ENCODE measurements at regions not wholly inside any gene's neighbourhood (a gene's known extent, or its start where the extent isn't known, plus 50 kb on each side); places are given as distances from the start of the nearest gene placed in this dataset.
A peak's percentile ranks its signal among the peaks of the same experiment; 100 is the strongest.
"Not testable (repeated sequence)": the region's sequence is repeated elsewhere in the genome, so short reads cannot be mapped to it uniquely, and the experiment has no call there.

DNA sequence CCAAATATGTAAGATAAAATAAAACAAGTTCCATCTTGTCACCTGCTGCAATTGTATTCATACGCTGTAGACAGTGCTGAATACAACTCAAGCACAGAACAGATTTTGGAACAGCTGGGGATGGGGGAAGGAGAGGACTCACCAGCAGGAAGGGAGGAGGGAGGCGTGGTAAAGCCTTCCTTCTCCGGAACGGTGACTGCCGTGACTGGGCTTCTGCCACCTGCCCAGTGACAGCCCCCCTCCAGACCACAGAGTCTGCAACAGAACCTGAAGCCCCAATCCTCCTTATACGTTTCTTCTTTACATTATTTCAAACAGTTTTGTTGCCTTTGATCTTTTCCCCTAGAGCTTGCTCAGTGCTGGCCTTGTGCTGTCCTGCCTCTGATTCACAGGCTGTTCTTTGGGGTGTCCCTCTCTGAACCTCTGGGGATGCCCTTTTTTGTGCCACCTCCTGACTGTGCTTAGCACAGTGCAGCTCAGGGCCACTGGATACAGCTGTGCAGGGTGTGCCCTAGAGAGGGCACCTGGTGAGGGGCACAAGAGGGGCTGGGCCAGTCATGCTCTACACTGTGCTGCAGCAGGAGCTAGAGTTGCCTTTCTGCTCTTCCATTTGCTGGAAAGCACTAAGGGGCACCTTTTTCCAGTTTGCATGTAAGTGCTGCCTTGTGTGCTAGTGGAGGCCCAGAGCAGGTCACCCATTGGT lies 213.0 kb downstream of the ZIC5 start:
- Histone ChIP-seq H3K9ac (ENCODE audit: low read depth, low read length) (no peak overlapping the region), H4K20me1 (ENCODE audit: insufficient read depth, low read length) (no peaks in the 10 kb centered on the region), H3K79me2 (ENCODE audit: insufficient read depth, low read length) (no peaks in the 10 kb centered on the region), H3K4me3 (ENCODE audit: low read depth in 1 of 2, low read length in 2 of 2) (no peak overlapping the region), H3K27me3 (ENCODE audit: insufficient read depth, low read length, poor library complexity) (no peaks in the 10 kb centered on the region), H3K9me3 (ENCODE audit: insufficient read depth, low read length, severe bottlenecking) (peaks cover 2% of the 10 kb centered on the region), H2AFZ (ENCODE audit: low read depth, low read length) (no peak overlapping the region), H3K4me2 (ENCODE audit: insufficient read depth, low read length) (no peak overlapping the region), H3K36me3 (ENCODE audit: insufficient read depth, low read length) (no peaks in the 10 kb centered on the region), H3K4me1 (ENCODE audit: insufficient read depth, low read length) (peaks cover 6% of the 10 kb centered on the region), H3K27ac (ENCODE audit: low read length) (no peak overlapping the region)
- peak; percentile 53 for DNase-seq
- peak; percentile 84 for ATAC-seq (ENCODE audit: insufficient read depth, low read depth)
- TF ChIP-seq, protein P1, sequence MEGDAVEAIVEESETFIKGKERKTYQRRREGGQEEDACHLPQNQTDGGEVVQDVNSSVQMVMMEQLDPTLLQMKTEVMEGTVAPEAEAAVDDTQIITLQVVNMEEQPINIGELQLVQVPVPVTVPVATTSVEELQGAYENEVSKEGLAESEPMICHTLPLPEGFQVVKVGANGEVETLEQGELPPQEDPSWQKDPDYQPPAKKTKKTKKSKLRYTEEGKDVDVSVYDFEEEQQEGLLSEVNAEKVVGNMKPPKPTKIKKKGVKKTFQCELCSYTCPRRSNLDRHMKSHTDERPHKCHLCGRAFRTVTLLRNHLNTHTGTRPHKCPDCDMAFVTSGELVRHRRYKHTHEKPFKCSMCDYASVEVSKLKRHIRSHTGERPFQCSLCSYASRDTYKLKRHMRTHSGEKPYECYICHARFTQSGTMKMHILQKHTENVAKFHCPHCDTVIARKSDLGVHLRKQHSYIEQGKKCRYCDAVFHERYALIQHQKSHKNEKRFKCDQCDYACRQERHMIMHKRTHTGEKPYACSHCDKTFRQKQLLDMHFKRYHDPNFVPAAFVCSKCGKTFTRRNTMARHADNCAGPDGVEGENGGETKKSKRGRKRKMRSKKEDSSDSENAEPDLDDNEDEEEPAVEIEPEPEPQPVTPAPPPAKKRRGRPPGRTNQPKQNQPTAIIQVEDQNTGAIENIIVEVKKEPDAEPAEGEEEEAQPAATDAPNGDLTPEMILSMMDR (IDR thresholded peaks at IDR 0.05; ENCODE audit: borderline replicate concordance, extremely low read depth, low read length, poor library complexity, severe bottlenecking): no peak
- no peak for TF ChIP-seq EZH2 (IDR thresholded peaks at IDR 0.05; ENCODE audit: borderline replicate concordance, low read depth, low read length, severe bottlenecking)

DNA sequence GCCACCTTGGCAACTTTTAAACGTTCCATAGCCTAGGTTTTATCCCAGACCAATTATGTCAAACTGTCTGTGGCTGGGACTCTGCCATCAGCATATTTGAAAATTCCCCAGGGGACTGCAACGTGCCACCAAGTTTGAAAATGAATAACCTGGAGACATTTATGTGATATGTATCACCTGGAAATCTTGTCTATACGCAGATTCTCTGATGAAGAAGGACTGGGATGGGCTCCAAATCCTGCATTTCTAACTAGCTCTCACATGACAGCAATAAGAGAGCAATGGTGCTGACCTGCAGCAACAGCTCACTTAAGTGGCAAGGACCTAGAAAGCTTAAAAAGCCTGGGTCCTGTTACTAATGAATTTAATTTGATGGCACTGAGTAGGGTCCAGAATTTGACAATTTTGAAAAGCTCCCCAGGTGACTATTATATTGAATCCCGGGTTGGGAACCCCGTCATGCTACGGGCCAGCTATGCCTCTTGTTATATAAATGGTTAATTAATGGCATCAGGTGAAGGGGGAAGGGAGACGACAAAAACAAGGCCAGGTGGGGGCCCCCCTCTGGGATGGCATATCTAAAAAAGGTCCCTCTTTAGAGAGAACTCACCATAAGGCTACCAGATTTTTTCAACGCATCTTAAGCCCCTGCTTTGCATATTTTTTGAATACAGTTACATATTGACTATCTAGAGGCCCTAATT lies 213.7 kb downstream of the ZIC5 start:
- H3K9ac ChIP-seq (ENCODE audit: low read depth, low read length): no peak overlapping the region
- no peak overlapping the region for H3K27ac ChIP-seq (ENCODE audit: low read length)

DNA sequence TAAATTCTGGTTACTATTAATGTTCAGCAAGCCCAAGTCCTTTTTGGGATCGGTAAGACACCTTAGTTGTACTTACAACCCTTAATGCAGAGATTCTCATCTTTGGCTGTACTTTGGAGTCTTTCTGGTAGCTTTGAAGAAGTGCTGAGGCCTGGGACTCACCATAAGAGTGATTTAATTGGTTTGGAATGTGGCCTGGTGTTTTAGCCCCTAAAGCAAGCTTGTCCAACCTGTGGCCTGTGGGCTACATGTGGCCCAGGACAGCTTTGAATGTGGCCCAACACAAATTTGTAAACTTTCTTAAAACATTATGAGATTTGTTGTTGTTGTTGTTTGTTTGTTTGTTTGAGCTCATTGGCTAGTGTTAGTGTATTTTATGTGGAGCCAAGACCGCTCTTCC lies 215.3 kb downstream of the ZIC5 start:
- DNase-seq (no peak), ATAC-seq (ENCODE audit: insufficient read depth, low read depth) (no peak)
- no peak overlapping the region for H3K4me3 ChIP-seq (ENCODE audit: low read depth in 1 of 2, low read length in 2 of 2)
- no peak overlapping the region for H3K4me2 ChIP-seq (ENCODE audit: insufficient read depth, low read length)
- H4K20me1 ChIP-seq (ENCODE audit: insufficient read depth, low read length): no peaks in the 10 kb centered on the region
- H3K36me3 ChIP-seq (ENCODE audit: insufficient read depth, low read length): no peaks in the 10 kb centered on the region
- TF ChIP-seq, protein P1 (IDR thresholded peaks at IDR 0.05; ENCODE audit: borderline replicate concordance, extremely low read depth, low read length, poor library complexity, severe bottlenecking): no peak
- no peak for TF ChIP-seq EZH2 (IDR thresholded peaks at IDR 0.05; ENCODE audit: borderline replicate concordance, low read depth, low read length, severe bottlenecking)
- no peak overlapping the region for H2AFZ ChIP-seq (ENCODE audit: low read depth, low read length)
- no peaks in the 10 kb centered on the region for H3K79me2 ChIP-seq (ENCODE audit: insufficient read depth, low read length)
- no peaks in the 10 kb centered on the region for H3K27me3 ChIP-seq (ENCODE audit: insufficient read depth, low read length, poor library complexity)
- H3K4me1 ChIP-seq (ENCODE audit: insufficient read depth, low read length): peaks cover 6% of the 10 kb centered on the region
- no peak overlapping the region for H3K9ac ChIP-seq (ENCODE audit: low read depth, low read length)
- no peak overlapping the region for H3K27ac ChIP-seq (ENCODE audit: low read length)
- peaks cover 2% of the 10 kb centered on the region for H3K9me3 ChIP-seq (ENCODE audit: insufficient read depth, low read length, severe bottlenecking)

More for the DNA sequence above, 213.7 kb downstream of the ZIC5 start:
- H3K9me3 ChIP-seq (ENCODE audit: insufficient read depth, low read length, severe bottlenecking): peaks cover 2% of the 10 kb centered on the region
- no peak overlapping the region for H3K4me2 ChIP-seq (ENCODE audit: insufficient read depth, low read length)
- ATAC-seq (ENCODE audit: insufficient read depth, low read depth) (no peak), DNase-seq (no peak)
- H2AFZ ChIP-seq (ENCODE audit: low read depth, low read length): no peak overlapping the region
- H3K4me3 ChIP-seq (ENCODE audit: low read depth in 1 of 2, low read length in 2 of 2): no peak overlapping the region
- H3K27me3 ChIP-seq (ENCODE audit: insufficient read depth, low read length, poor library complexity): no peaks in the 10 kb centered on the region
- H3K79me2 ChIP-seq (ENCODE audit: insufficient read depth, low read length): no peaks in the 10 kb centered on the region
- H3K4me1 ChIP-seq (ENCODE audit: insufficient read depth, low read length): peaks cover 6% of the 10 kb centered on the region
- H3K36me3 ChIP-seq (ENCODE audit: insufficient read depth, low read length): no peaks in the 10 kb centered on the region
- no peaks in the 10 kb centered on the region for H4K20me1 ChIP-seq (ENCODE audit: insufficient read depth, low read length)
- no peak for TF ChIP-seq EZH2 (IDR thresholded peaks at IDR 0.05; ENCODE audit: borderline replicate concordance, low read depth, low read length, severe bottlenecking)
- TF ChIP-seq, protein P1 (IDR thresholded peaks at IDR 0.05; ENCODE audit: borderline replicate concordance, extremely low read depth, low read length, poor library complexity, severe bottlenecking): no peak

DNA sequence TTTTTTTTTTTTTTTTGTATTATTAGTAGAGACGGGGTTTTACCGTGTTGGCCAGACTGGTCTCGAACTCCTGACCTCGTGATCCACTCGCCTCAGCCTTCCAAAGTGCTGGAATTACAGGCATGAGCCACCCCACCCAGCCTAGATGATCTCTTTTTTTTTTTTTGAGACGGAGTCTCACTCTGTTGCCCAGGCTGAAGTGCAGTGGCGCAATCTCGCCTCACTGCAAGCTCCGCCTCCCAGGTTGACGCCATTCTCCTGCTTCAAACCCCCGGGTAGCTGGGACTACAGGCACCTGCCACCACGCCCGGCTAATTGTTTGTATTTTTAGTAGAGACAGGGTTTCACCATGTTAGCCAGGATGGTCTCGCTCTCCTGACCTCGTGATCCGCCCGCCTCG lies 216.8 kb downstream of the ZIC5 start:
- H3K27ac ChIP-seq (ENCODE audit: low read length); H3K4me3 ChIP-seq (ENCODE audit: low read depth in 1 of 2, low read length in 2 of 2); H3K79me2 ChIP-seq (ENCODE audit: insufficient read depth, low read length); H3K9ac ChIP-seq (ENCODE audit: low read depth, low read length); H3K4me1 ChIP-seq (ENCODE audit: insufficient read depth, low read length); H3K4me2 ChIP-seq (ENCODE audit: insufficient read depth, low read length); H3K27me3 ChIP-seq (ENCODE audit: insufficient read depth, low read length, poor library complexity); ATAC-seq (ENCODE audit: insufficient read depth, low read depth); DNase-seq; H2AFZ ChIP-seq (ENCODE audit: low read depth, low read length); H3K9me3 ChIP-seq (ENCODE audit: insufficient read depth, low read length, severe bottlenecking); H3K36me3 ChIP-seq (ENCODE audit: insufficient read depth, low read length); H4K20me1 ChIP-seq (ENCODE audit: insufficient read depth, low read length): not testable (repeated sequence)
